ENCODE measurements at regions not wholly inside any gene's neighbourhood (a gene's known extent, or its start where the extent isn't known, plus 50 kb on each side); places are given as distances from the start of the nearest gene placed in this dataset.

DNA sequence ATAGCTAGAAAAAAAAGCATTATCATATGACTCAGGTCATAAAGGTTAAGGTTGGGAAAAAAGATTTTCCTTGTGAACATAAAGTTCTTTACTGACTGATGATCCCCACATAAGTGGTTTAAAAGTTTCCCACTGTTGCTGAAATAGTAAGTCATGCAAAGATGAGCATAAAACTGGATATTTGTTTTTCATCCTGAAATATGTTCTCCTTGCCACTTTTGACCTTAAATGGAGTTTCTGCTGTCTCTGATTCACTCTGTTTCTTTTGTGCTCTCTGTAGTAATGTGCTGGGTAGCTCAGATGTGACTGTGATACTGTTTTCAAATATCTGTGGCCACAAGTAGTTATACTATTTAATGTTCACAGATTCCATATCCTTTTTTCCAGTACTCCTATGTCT, 162.5 kb upstream of the GAS1 start:
- TF ChIP-seq EZH2phosphoT487 (IDR thresholded peaks at IDR 0.05; ENCODE audit: insufficient read depth, low read depth) (no peak), EZH2 (IDR thresholded peaks at IDR 0.05; ENCODE audit: insufficient read depth, poor library complexity, severe bottlenecking) (no peak)
